ENCODE measurements at regions not wholly inside any gene's neighbourhood (a gene's known extent, or its start where the extent isn't known, plus 50 kb on each side); places are given as distances from the start of the nearest gene placed in this dataset.

DNA sequence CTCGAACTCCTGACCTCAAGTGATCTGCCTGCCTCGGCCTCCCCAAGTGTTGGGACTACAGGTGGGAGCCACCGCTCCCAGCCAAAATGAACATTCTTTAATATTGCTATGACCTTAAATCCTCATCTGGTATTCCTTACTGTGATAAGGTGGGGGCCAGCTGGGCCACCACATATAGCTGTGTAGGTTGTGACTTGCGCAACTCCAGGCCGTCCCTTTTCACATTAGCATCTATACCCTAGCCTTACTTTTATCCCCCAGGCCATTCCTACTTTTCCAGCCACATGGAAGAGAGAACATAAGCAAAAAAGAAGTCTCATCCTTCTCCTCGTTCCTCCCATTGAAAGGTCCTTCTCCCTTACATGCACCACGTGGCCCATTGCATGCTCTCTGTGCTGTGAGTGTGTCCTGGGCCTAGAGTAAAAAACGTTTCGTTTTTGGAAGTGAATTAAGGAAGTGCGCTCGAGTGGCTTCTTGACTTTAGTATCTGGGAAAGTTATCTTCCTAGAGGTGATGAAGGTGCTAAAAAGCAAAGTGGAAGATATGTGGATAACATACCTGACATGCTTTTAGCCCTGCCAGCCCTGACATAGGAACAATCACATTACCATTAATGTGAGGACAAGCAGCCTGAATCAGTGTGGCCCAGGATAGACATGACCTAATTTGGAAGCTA, 56.8 kb upstream of the KIF13A start (continued):
- TF ChIP-seq, protein P1, sequence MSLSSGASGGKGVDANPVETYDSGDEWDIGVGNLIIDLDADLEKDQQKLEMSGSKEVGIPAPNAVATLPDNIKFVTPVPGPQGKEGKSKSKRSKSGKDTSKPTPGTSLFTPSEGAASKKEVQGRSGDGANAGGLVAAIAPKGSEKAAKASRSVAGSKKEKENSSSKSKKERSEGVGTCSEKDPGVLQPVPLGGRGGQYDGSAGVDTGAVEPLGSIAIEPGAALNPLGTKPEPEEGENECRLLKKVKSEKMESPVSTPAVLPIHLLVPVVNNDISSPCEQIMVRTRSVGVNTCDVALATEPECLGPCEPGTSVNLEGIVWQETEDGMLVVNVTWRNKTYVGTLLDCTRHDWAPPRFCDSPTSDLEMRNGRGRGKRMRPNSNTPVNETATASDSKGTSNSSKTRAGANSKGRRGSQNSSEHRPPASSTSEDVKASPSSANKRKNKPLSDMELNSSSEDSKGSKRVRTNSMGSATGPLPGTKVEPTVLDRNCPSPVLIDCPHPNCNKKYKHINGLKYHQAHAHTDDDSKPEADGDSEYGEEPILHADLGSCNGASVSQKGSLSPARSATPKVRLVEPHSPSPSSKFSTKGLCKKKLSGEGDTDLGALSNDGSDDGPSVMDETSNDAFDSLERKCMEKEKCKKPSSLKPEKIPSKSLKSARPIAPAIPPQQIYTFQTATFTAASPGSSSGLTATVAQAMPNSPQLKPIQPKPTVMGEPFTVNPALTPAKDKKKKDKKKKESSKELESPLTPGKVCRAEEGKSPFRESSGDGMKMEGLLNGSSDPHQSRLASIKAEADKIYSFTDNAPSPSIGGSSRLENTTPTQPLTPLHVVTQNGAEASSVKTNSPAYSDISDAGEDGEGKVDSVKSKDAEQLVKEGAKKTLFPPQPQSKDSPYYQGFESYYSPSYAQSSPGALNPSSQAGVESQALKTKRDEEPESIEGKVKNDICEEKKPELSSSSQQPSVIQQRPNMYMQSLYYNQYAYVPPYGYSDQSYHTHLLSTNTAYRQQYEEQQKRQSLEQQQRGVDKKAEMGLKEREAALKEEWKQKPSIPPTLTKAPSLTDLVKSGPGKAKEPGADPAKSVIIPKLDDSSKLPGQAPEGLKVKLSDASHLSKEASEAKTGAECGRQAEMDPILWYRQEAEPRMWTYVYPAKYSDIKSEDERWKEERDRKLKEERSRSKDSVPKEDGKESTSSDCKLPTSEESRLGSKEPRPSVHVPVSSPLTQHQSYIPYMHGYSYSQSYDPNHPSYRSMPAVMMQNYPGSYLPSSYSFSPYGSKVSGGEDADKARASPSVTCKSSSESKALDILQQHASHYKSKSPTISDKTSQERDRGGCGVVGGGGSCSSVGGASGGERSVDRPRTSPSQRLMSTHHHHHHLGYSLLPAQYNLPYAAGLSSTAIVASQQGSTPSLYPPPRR (CRISPR knock-in tag; IDR thresholded peaks at IDR 0.05; ENCODE audit: borderline replicate concordance) = no peak
- TF ChIP-seq ZFX (CRISPR knock-in tag; IDR thresholded peaks at IDR 0.05) = peak; percentile 52; the same call in 1 of the 2 replicates
- TF ChIP-seq PRDM10 (IDR thresholded peaks at IDR 0.05; ENCODE audit: partially characterized antibody) = no peak
- TF ChIP-seq MEF2D (tag; conservative IDR thresholded peaks at IDR 0.05; ENCODE audit: low read depth) = 0 out of 2 replicates have a peak, but pooled peaks have one; percentile 42
- TF ChIP-seq MECOM (CRISPR knock-in tag; IDR thresholded peaks at IDR 0.05) = no peak
- TF ChIP-seq NCOA1 (IDR thresholded peaks at IDR 0.05; ENCODE audit: low read depth) = no peak
- TF ChIP-seq, protein P2, sequence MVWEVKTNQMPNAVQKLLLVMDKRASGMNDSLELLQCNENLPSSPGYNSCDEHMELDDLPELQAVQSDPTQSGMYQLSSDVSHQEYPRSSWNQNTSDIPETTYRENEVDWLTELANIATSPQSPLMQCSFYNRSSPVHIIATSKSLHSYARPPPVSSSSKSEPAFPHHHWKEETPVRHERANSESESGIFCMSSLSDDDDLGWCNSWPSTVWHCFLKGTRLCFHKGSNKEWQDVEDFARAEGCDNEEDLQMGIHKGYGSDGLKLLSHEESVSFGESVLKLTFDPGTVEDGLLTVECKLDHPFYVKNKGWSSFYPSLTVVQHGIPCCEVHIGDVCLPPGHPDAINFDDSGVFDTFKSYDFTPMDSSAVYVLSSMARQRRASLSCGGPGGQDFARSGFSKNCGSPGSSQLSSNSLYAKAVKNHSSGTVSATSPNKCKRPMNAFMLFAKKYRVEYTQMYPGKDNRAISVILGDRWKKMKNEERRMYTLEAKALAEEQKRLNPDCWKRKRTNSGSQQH (CRISPR knock-in tag; IDR thresholded peaks at IDR 0.05) = no peak
- TF ChIP-seq HCFC1 (IDR thresholded peaks at IDR 0.05; ENCODE audit: low read depth, low read length) = no peak
- TF ChIP-seq RHOXF2B (CRISPR knock-in tag; conservative IDR thresholded peaks at IDR 0.05) = no peak
- TF ChIP-seq SFPQ (IDR thresholded peaks at IDR 0.05; ENCODE audit: low read depth, low read length) = no peak
- TF ChIP-seq, protein P3, sequence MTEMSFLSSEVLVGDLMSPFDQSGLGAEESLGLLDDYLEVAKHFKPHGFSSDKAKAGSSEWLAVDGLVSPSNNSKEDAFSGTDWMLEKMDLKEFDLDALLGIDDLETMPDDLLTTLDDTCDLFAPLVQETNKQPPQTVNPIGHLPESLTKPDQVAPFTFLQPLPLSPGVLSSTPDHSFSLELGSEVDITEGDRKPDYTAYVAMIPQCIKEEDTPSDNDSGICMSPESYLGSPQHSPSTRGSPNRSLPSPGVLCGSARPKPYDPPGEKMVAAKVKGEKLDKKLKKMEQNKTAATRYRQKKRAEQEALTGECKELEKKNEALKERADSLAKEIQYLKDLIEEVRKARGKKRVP (CRISPR knock-in tag; IDR thresholded peaks at IDR 0.05) = no peak
- no peak for TF ChIP-seq TCFL5 (CRISPR knock-in tag; conservative IDR thresholded peaks at IDR 0.05)
- TF ChIP-seq SMAD4 (CRISPR knock-in tag; conservative IDR thresholded peaks at IDR 0.05) = 0 out of 2 replicates have a peak, but pooled peaks have one; percentile 35
